Trophoblast cell (in vitro differentiated cells and primary cell): ENCODE measurements at regions not wholly inside any gene's neighbourhood (a gene's known extent, or its start where the extent isn't known, plus 50 kb on each side); places are given as distances from the start of the nearest gene placed in this dataset.
A peak's percentile ranks its signal among the peaks of the same experiment; 100 is the strongest.

Experiments
- DNase-seq, 2 donors: peaks; one replicate each; pipeline ENCODE4 v3.0.0-alpha.2; 2016
- H2AFZ ChIP-seq: 2 replicates; pipeline ENCODE4 v1.6.1; 2013; ENCODE audit warnings: low read length, moderate library complexity, mild to moderate bottlenecking; ENCODE audit not compliant: insufficient read depth, poor library complexity
- H2AK5ac ChIP-seq: 2 replicates; pipeline ENCODE4 v1.6.1; 2013; ENCODE audit warnings: mild to moderate bottlenecking, low read length
- H2BK120ac ChIP-seq: 2 replicates; pipeline ENCODE4 v1.6.1; 2013; ENCODE audit warnings: low read length, mild to moderate bottlenecking, moderate library complexity; ENCODE audit not compliant: insufficient read depth, poor library complexity
- H2BK12ac ChIP-seq: 2 replicates; pipeline ENCODE4 v1.6.1; 2013; ENCODE audit warnings: mild to moderate bottlenecking, low read length, moderate library complexity
- H2BK5ac ChIP-seq: 2 replicates; pipeline ENCODE4 v1.6.1; 2013; ENCODE audit warnings: low read length, low read depth, moderate library complexity, mild to moderate bottlenecking; ENCODE audit not compliant: poor library complexity
- H3K14ac ChIP-seq: 2 replicates; pipeline ENCODE4 v1.6.1; 2013; ENCODE audit warnings: mild to moderate bottlenecking, low read length
- H3K18ac ChIP-seq: 2 replicates; pipeline ENCODE4 v1.6.1; 2013; ENCODE audit warnings: mild to moderate bottlenecking, low read length
- H3K23ac ChIP-seq: 2 replicates; pipeline ENCODE4 v1.6.1; 2013; ENCODE audit warnings: low read length
- H3K27ac ChIP-seq: 2 replicates; pipeline ENCODE4 v1.5.1; 2013; ENCODE audit warnings: low read depth, mild to moderate bottlenecking, inconsistent platforms, low read length, moderate library complexity
- H3K27me3 ChIP-seq: 2 replicates; pipeline ENCODE4 v1.6.1; 2013; ENCODE audit warnings: inconsistent platforms, mild to moderate bottlenecking, low read length, moderate library complexity; ENCODE audit not compliant: insufficient read depth
- H3K36me3 ChIP-seq, 2 experiments: 1 replicate in 1 of 2; 2 replicates in 1 of 2; pipeline ENCODE4 v1.6.1; 2013; ENCODE audit warnings: low read length in 2 of 2, mild to moderate bottlenecking in 2 of 2, moderate library complexity in 1 of 2; ENCODE audit not compliant: insufficient read depth in 2 of 2, control insufficient read depth in 1 of 2
- H3K4ac ChIP-seq: 2 replicates; pipeline ENCODE4 v1.6.1; 2013; ENCODE audit warnings: low read depth, mild to moderate bottlenecking, low read length, moderate library complexity
- H3K4me1 ChIP-seq, 2 experiments: 1 replicate in 1 of 2; 2 replicates in 1 of 2; pipeline ENCODE4 v1.6.1; 2013; ENCODE audit warnings: low read length in 2 of 2, mild to moderate bottlenecking in 2 of 2, moderate library complexity in 1 of 2; ENCODE audit not compliant: insufficient read depth in 2 of 2, control insufficient read depth in 1 of 2
- H3K4me2 ChIP-seq: 2 replicates; pipeline ENCODE4 v1.6.1; 2013; ENCODE audit warnings: inconsistent platforms, mild to moderate bottlenecking, low read length, moderate library complexity
- H3K4me3 ChIP-seq: 2 replicates; pipeline ENCODE4 v1.5.1; 2013; ENCODE audit warnings: mild to moderate bottlenecking, low read depth, low read length, inconsistent platforms
- H3K79me1 ChIP-seq: one replicate; pipeline ENCODE4 v1.6.1; 2013; ENCODE audit warnings: low read length
- H3K79me2 ChIP-seq: 2 replicates; pipeline ENCODE4 v1.6.1; 2013; ENCODE audit warnings: low read length, mild to moderate bottlenecking; ENCODE audit not compliant: control insufficient read depth, insufficient read depth, poor library complexity
- H3K9ac ChIP-seq: 2 replicates; pipeline ENCODE4 v1.6.1; 2013; ENCODE audit warnings: mild to moderate bottlenecking, low read length
- H3K9me3 ChIP-seq: 2 replicates; pipeline ENCODE4 v1.6.1; 2013; ENCODE audit warnings: low read depth, mild to moderate bottlenecking, control low read depth, inconsistent platforms, low read length; ENCODE audit not compliant: insufficient read depth
- H4K12ac ChIP-seq: 2 replicates; pipeline ENCODE4 v1.6.1; 2013; ENCODE audit warnings: low read depth, mild to moderate bottlenecking, low read length, moderate library complexity
- H4K8ac ChIP-seq: 2 replicates; pipeline ENCODE4 v1.6.1; 2013; ENCODE audit warnings: low read depth, mild to moderate bottlenecking, low read length, moderate library complexity
- H4K91ac ChIP-seq: one replicate; pipeline ENCODE4 v1.6.1; 2013; ENCODE audit warnings: low read depth, mild to moderate bottlenecking, low read length, moderate library complexity
- WGBS: extraction: QIAGEN DNeasy Blood & Tissue Kit; methylation state at CpG from one replicate; pipeline ENCODE4 v1.1.7; 2013; ENCODE audit warnings: missing lambda C conversion rate; ENCODE audit not compliant: insufficient read length, insufficient coverage; ENCODE audit errors: extremely low coverage; 5-methylcytosine and 5-hydroxymethylcytosine counted together

DNA sequence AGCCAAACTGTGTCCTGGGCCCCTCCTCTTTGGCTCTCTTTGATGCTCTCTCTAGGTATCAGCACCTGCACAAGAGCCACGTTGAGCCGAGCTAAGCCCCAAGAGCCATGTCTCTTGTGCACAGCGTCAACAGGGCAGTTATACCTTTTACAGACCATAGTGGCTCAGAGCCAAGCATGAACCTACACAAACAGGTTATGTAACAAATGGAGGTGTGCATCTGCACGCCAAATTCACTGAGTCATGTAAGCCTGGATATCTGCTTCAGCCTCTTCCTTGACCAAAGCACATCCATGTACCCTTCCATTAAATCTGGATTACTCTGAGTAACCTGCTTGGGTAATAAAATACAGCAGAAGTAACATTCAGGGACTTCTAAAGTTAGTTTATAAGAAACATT, 509.7 kb downstream of the NAV3 start:
- H3K79me2 ChIP-seq, result no peaks in the 10 kb centered on the region

DNA sequence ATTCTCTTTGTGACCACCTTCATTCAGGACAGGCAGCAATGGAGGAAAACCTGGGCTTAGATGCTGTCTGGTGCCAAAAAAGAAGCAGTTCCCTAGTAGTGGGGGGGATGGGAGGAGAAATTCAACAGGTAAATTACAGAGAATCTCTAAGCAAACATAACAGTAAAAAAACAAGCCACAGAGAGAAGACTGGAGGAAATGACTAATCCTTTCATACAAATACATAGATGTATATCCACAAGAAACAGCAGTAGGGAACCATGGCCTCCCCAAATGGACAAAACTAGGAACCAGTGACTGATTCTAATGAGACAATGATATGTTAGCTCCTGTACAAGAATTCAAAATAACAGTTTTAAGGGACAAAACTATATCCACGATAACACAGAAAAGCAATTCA, 513.0 kb downstream of the NAV3 start:
- no peaks in the 10 kb centered on the region for H3K27me3 ChIP-seq
- no peak overlapping the region for H2BK5ac ChIP-seq
- H3K4me2 ChIP-seq, result no peak overlapping the region
- H3K79me2 ChIP-seq, result no peaks in the 10 kb centered on the region
- H3K18ac ChIP-seq, result no peak overlapping the region
- DNase-seq, result no peak
- H4K12ac ChIP-seq, result no peak overlapping the region
- H3K9ac ChIP-seq, result peak overlapping the region; percentile 76
- no peak overlapping the region for H3K23ac ChIP-seq
- no peak overlapping the region for H2BK12ac ChIP-seq
- H3K36me3 ChIP-seq, result no peaks in the 10 kb centered on the region
- no CpG with 5 or more reads among the region's 1 CpG for WGBS
- no peaks in the 10 kb centered on the region for H3K4me1 ChIP-seq
- H2AK5ac ChIP-seq, result no peak overlapping the region
- no peak overlapping the region for H2BK120ac ChIP-seq
- no peak overlapping the region for H3K27ac ChIP-seq
- no peak overlapping the region for H3K4ac ChIP-seq
- H3K4me3 ChIP-seq, result no peak overlapping the region
- no peak overlapping the region for H4K8ac ChIP-seq
- no peak overlapping the region for H4K91ac ChIP-seq
- no peaks in the 10 kb centered on the region for H3K79me1 ChIP-seq
- no peaks in the 10 kb centered on the region for H3K9me3 ChIP-seq
- H3K14ac ChIP-seq, result no peak overlapping the region
- H2AFZ ChIP-seq, result no peak overlapping the region

More for the DNA sequence above, 509.7 kb downstream of the NAV3 start:
- Histone ChIP-seq H3K14ac (no peak overlapping the region), H2AFZ (no peak overlapping the region), H3K36me3 (no peaks in the 10 kb centered on the region), H3K4me3 (no peak overlapping the region), H4K12ac (no peak overlapping the region), H3K9ac (no peak overlapping the region), H4K91ac (no peak overlapping the region), H2BK12ac (no peak overlapping the region), H2BK5ac (no peak overlapping the region), H3K4me2 (no peak overlapping the region), H3K79me1 (no peaks in the 10 kb centered on the region), H3K27me3 (no peaks in the 10 kb centered on the region), H3K23ac (no peak overlapping the region), H3K9me3 (no peaks in the 10 kb centered on the region), H3K18ac (no peak overlapping the region), H2BK120ac (no peak overlapping the region), H3K27ac (no peak overlapping the region), H2AK5ac (no peak overlapping the region), H4K8ac (no peak overlapping the region), H3K4me1 (no peaks in the 10 kb centered on the region), H3K4ac (no peak overlapping the region)
- DNase-seq, result no peak
- WGBS, result no CpG with 5 or more reads among the region's 4 CpGs

DNA sequence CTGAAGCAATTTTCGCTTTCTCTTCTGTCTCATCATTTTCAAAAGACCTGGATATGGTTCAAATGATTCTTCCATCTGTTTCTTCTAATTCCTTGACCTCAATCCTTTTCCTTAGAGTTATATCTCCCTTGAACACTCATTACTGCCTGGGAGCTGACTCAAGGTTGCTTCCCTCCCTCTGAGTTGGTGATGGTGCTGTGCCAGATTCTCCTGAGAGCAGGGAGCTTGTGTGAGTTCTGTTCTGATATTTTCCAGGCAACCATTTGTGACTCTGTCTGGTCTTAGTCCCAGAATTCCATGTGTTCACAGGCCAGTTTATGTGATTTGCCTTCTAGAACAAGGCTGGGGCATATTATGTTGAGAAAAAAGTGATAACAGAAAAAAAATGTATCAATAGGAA, 505.1 kb upstream of the SYT1 start:
- no CpG with 5 or more reads among the region's 1 CpG for WGBS
- Histone ChIP-seq H2AK5ac (no peak overlapping the region), H2BK120ac (no peak overlapping the region), H3K4ac (no peak overlapping the region), H3K79me2 (no peaks in the 10 kb centered on the region), H3K27ac (no peak overlapping the region), H3K4me2 (no peak overlapping the region), H3K4me1 (no peaks in the 10 kb centered on the region), H3K79me1 (no peaks in the 10 kb centered on the region), H2BK12ac (no peak overlapping the region), H3K14ac (no peak overlapping the region), H3K4me3 (no peak overlapping the region), H3K9ac (no peak overlapping the region), H4K12ac (no peak overlapping the region), H4K91ac (no peak overlapping the region), H3K27me3 (no peaks in the 10 kb centered on the region), H2AFZ (no peak overlapping the region), H4K8ac (no peak overlapping the region), H3K9me3 (no peaks in the 10 kb centered on the region), H3K18ac (no peak overlapping the region), H3K23ac (no peak overlapping the region), H2BK5ac (no peak overlapping the region), H3K36me3 (no peaks in the 10 kb centered on the region)
- DNase-seq, result no peak

DNA sequence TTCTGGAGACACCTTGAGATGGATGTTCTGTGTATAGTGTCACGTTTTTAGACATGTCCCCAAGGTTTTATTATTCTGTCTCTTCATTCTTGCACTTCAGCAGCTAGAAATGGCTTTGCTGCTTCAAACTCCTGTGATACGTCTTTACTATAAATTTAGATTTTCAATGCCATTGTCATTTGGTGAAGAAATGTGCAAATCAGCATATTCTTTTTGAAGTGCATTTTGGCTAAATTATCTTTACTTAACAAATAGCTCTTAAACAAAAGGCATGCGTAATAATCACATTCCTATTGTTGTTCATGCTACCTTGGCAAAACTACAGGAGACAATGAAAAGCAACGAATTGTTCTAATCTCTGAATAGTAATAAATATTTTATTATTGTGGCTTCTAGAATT, 502.9 kb upstream of the SYT1 start:
- H3K23ac ChIP-seq, result no peak overlapping the region
- no peak overlapping the region for H3K27ac ChIP-seq
- no peak overlapping the region for H3K4me3 ChIP-seq
- H3K36me3 ChIP-seq, result no peaks in the 10 kb centered on the region
- no peak overlapping the region for H2BK120ac ChIP-seq
- no peak overlapping the region for H4K8ac ChIP-seq
- no peak overlapping the region for H3K9ac ChIP-seq
- H2AK5ac ChIP-seq, result no peak overlapping the region
- no peak overlapping the region for H3K4ac ChIP-seq
- no peak for DNase-seq
- H3K4me2 ChIP-seq, result no peak overlapping the region
- H2BK12ac ChIP-seq, result no peak overlapping the region
- no peak overlapping the region for H3K18ac ChIP-seq
- H3K4me1 ChIP-seq, result no peaks in the 10 kb centered on the region
- no peak overlapping the region for H2AFZ ChIP-seq
- H3K9me3 ChIP-seq, result no peaks in the 10 kb centered on the region
- H3K79me2 ChIP-seq, result no peaks in the 10 kb centered on the region
- H4K12ac ChIP-seq, result no peak overlapping the region
- H3K27me3 ChIP-seq, result no peaks in the 10 kb centered on the region
- H3K79me1 ChIP-seq, result no peaks in the 10 kb centered on the region
- H4K91ac ChIP-seq, result no peak overlapping the region
- WGBS, result no CpG with 5 or more reads among the region's 4 CpGs
- H2BK5ac ChIP-seq, result no peak overlapping the region
- H3K14ac ChIP-seq, result no peak overlapping the region
